IMR-90 (cell line): ENCODE measurements at regions not wholly inside any gene's neighbourhood (a gene's known extent, or its start where the extent isn't known, plus 50 kb on each side); places are given as distances from the start of the nearest gene placed in this dataset.

Experiments
- ATAC-seq: fragments of 200-7000 bp; cut with Tn5 transposase; 2 replicates; pipeline ENCODE4 v1.9.1; 2020; ENCODE audit warnings: low read depth, mild to moderate bottlenecking, moderate library complexity
- BruUV-seq: library from RNA; stranded (reverse); fragments of 400-500 nt; replicated peaks from 2 replicates; lab custom pipeline; 2021; lab: Mats Ljungman, UMichigan
- CTCF ChIA-PET: fragments of 300-600 bp; formaldehyde crosslinking; extraction: SDS; loops from one replicate; lab custom pipeline; 2021; ENCODE audit warnings: antibody characterized with exemption; lab: Yijun Ruan, JAX
- POLR2A ChIA-PET: fragments of 300-600 bp; sonication (Branson Sonifier 250); formaldehyde crosslinking; loops from one replicate; lab custom pipeline; 2022; ENCODE audit warnings: antibody characterized with exemption; ENCODE audit not compliant: unreplicated experiment; lab: Charles Lee
- DNase-seq: peaks from one replicate; pipeline ENCODE4 v3.0.0; 2013
- H2AFZ ChIP-seq: replicated peaks from 2 replicates; pipeline ENCODE3; 2013; ENCODE audit warnings: low read length, mild to moderate bottlenecking; ENCODE audit not compliant: poor library complexity
- H2AK5ac ChIP-seq: 2 replicates; pipeline ENCODE4 v1.6.1; 2013; ENCODE audit warnings: low read depth, low read length, inconsistent platforms
- H2AK9ac ChIP-seq: replicated peaks from 2 replicates; pipeline ENCODE3; 2013; ENCODE audit warnings: mild to moderate bottlenecking, low read depth, low read length, moderate library complexity; ENCODE audit not compliant: poor library complexity
- H2BK120ac ChIP-seq: 2 replicates; pipeline ENCODE4 v1.6.1; 2013; ENCODE audit warnings: low read depth, low read length, inconsistent platforms
- H2BK15ac ChIP-seq: 3 replicates; pipeline ENCODE4 v1.6.1; 2013; ENCODE audit warnings: low read depth, low read length, inconsistent platforms
- H2BK20ac ChIP-seq: 2 replicates; pipeline ENCODE4 v1.6.1; 2013; ENCODE audit warnings: low read depth, mild to moderate bottlenecking, inconsistent platforms, low read length, moderate library complexity
- H2BK5ac ChIP-seq: 2 replicates; pipeline ENCODE4 v1.6.1; 2013; ENCODE audit warnings: mild to moderate bottlenecking, low read depth, low read length, inconsistent platforms; ENCODE audit not compliant: poor library complexity, severe bottlenecking
- H3K14ac ChIP-seq: replicated peaks from 2 replicates; pipeline ENCODE4 v1.6.1; 2013; ENCODE audit warnings: low read depth, low read length, inconsistent platforms
- H3K18ac ChIP-seq: 2 replicates; pipeline ENCODE4 v1.6.1; 2013; ENCODE audit warnings: low read depth, low read length, control low read depth
- H3K23ac ChIP-seq: 2 replicates; pipeline ENCODE4 v1.6.1; 2013; ENCODE audit warnings: low read depth, low read length, inconsistent platforms
- H3K27ac ChIP-seq: 2 replicates; pipeline ENCODE4 v1.5.1; 2013; ENCODE audit warnings: mild to moderate bottlenecking, control low read depth, low read length; ENCODE audit not compliant: insufficient read depth
- H3K27me3 ChIP-seq: 2 replicates; pipeline ENCODE4 v1.6.1; 2013; ENCODE audit warnings: low read length; ENCODE audit not compliant: control insufficient read depth, insufficient read depth
- H3K36me3 ChIP-seq: 2 replicates; pipeline ENCODE4 v1.6.1; 2013; ENCODE audit warnings: low read length, mixed read lengths; ENCODE audit not compliant: control insufficient read depth, insufficient read depth
- H3K4ac ChIP-seq: 2 replicates; pipeline ENCODE4 v1.6.1; 2013; ENCODE audit warnings: low read depth, low read length, inconsistent platforms
- H3K4me1 ChIP-seq: 2 replicates; pipeline ENCODE4 v1.6.1; 2013; ENCODE audit warnings: low read length, mixed read lengths; ENCODE audit not compliant: control insufficient read depth, insufficient read depth
- H3K4me2 ChIP-seq: 2 replicates; pipeline ENCODE4 v1.6.1; 2013; ENCODE audit warnings: low read depth, mild to moderate bottlenecking, control low read depth, low read length, moderate library complexity
- H3K4me3 ChIP-seq: 2 replicates; pipeline ENCODE4 v1.5.1; 2013; ENCODE audit warnings: low read depth, mild to moderate bottlenecking, control low read depth, low read length, moderate library complexity; ENCODE audit not compliant: insufficient read depth
- H3K56ac ChIP-seq: 2 replicates; pipeline ENCODE4 v1.6.1; 2013; ENCODE audit warnings: low read length, inconsistent platforms; ENCODE audit not compliant: insufficient read depth; ENCODE audit errors: extremely low read depth
- H3K79me1 ChIP-seq, 2 experiments: 2 replicates each; pipeline ENCODE4 v1.6.1; 2013; ENCODE audit warnings: low read length in 2 of 2, inconsistent platforms in 1 of 2, low read depth in 1 of 2
- H3K9ac ChIP-seq: 2 replicates; pipeline ENCODE4 v1.6.1; 2013; ENCODE audit warnings: low read depth, low read length, control low read depth
- H3K9me1 ChIP-seq: 2 replicates; pipeline ENCODE4 v1.6.1; 2013; ENCODE audit warnings: low read length, inconsistent platforms; ENCODE audit not compliant: insufficient read depth
- H3K9me3 ChIP-seq: 2 replicates; pipeline ENCODE4 v1.6.1; 2013; ENCODE audit warnings: low read length; ENCODE audit not compliant: control insufficient read depth, insufficient read depth
- H4K20me1 ChIP-seq: 2 replicates; pipeline ENCODE4 v1.6.1; 2013; ENCODE audit warnings: low read length, inconsistent platforms; ENCODE audit not compliant: insufficient read depth
- H4K5ac ChIP-seq: 2 replicates; pipeline ENCODE4 v1.6.1; 2013; ENCODE audit warnings: mild to moderate bottlenecking, low read depth, low read length, control low read depth
- H4K8ac ChIP-seq, 2 experiments: 2 replicates each; pipeline ENCODE4 v1.6.1; 2013; ENCODE audit warnings: low read depth in 2 of 2, low read length in 2 of 2, control low read depth in 1 of 2, inconsistent platforms in 1 of 2
- H4K91ac ChIP-seq: 2 replicates; pipeline ENCODE4 v1.6.1; 2013; ENCODE audit warnings: low read depth, low read length, inconsistent platforms; ENCODE audit not compliant: insufficient read depth
- BHLHE40 ChIP-seq: fragments of 150-350 bp; IDR thresholded peaks from 2 replicates; pipeline ENCODE4 v1.6.1; 2016; ENCODE audit warnings: mild to moderate bottlenecking, low read depth, low read length
- CHD1 ChIP-seq: IDR thresholded peaks from 2 replicates; pipeline ENCODE4 v1.6.1; 2012; ENCODE audit warnings: low read depth, low read length, improper control_type of control experiment
- CTCF ChIP-seq: conservative IDR thresholded peaks from 2 replicates; pipeline ENCODE4 v1.5.1; 2012; ENCODE audit warnings: mild to moderate bottlenecking, low read depth, low read length, improper control_type of control experiment
- MXI1 ChIP-seq: IDR thresholded peaks from 2 replicates; pipeline ENCODE4 v1.6.1; 2012; ENCODE audit warnings: low read depth, mild to moderate bottlenecking, low read length, moderate library complexity, borderline replicate concordance
- POLR2A ChIP-seq: IDR thresholded peaks from 2 replicates; pipeline ENCODE4 v1.6.1; 2012; ENCODE audit warnings: mild to moderate bottlenecking, low read depth, low read length
- RFX5 ChIP-seq: IDR thresholded peaks from 2 replicates; pipeline ENCODE4 v1.8.0; 2012; ENCODE audit warnings: low read depth, mild to moderate bottlenecking, low read length, moderate library complexity
- WGBS, 2 experiments: methylation state at CpG; one replicate each; pipeline versions ENCODE4 v1.1.5 to v1.1.7; 2013; ENCODE audit warnings: missing lambda C conversion rate in 2 of 2; ENCODE audit not compliant: insufficient read length in 1 of 2; ENCODE audit errors: extremely low coverage in 2 of 2; 5-methylcytosine and 5-hydroxymethylcytosine counted together
- dilution Hi-C: fragments of 300-500 bp; cut with HindIII; formaldehyde crosslinking; loops from one replicate; pipeline ENCODE4 v1.14.3; 2018; ENCODE audit warnings: low sequenced_read_pairs; ENCODE audit not compliant: unreplicated experiment
- in situ Hi-C: fragments of 300-500 bp; cut with MboI; formaldehyde crosslinking; loops from 3 replicates; pipeline ENCODE4 v1.14.3; 2019; ENCODE audit warnings: low sequenced_read_pairs, inconsistent platforms, mixed read lengths
- intact Hi-C: fragments of 100-400 bp; cut with micrococcal nuclease; formaldehyde crosslinking; loops from 2 replicates; pipeline ENCODE4 v1.10.0; 2022

DNA sequence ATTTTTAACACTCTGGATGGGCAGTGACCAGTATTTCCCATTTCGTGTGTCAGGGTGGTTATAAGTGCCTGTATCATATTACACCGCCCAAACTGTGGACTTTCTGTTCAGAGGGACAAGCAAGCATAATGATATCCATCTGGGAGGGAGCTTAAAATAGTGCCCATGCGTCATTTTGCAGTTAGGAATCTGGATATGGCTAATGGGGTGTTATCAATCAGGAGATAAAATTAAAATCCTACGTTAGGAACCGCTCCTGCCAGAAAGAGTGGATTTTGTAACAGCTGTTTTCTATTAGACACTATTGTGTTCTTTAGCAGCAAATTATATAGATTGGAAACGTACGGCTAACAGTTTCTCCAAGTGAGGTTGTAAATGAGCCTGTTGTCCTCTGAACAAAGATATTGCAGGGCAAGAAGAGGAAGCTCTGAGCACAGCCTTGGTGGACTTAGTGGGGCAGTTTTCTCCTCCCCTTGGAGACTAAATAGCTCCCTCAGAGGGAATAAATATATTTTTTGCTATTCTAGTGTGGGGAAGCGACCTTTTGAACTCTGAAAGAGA is 160.4 kb downstream of the SPATA31D1 start:
- intact Hi-C loops (no loop called here), in situ Hi-C loops (no loop called here), dilution Hi-C loops (no loop called here)
- Histone ChIP-seq H3K9me3 (no peaks in the 10 kb centered on the region), H3K18ac (peak overlapping the region; percentile 63; the same call in 1 of the 2 replicates), H3K23ac (no peak overlapping the region), H3K4ac (0 out of 2 replicates have a peak overlapping the region, but pooled peaks have one; percentile 37), H2BK15ac (no peak overlapping the region), H3K9ac (no peak overlapping the region), H4K91ac (no peak overlapping the region), H3K56ac (no peak overlapping the region), H2AK5ac (no peak overlapping the region; the same call in 1 of the 2 replicates), H3K79me1 (no peaks in the 10 kb centered on the region), H4K8ac (no peak overlapping the region; a peak in 1 of 4 replicates), H3K9me1 (peaks cover 4% of the 10 kb centered on the region; the same call in 1 of the 2 replicates), H2AFZ (no peak overlapping the region), H2BK5ac (no peak overlapping the region), H3K14ac (no peak overlapping the region), H3K4me2 (peak overlapping the region; percentile 23), H4K20me1 (no peaks in the 10 kb centered on the region), H2BK20ac (peak overlapping the region; percentile 10; the same call in 1 of the 2 replicates), H2BK120ac (peak overlapping the region; percentile 0; the same call in 1 of the 2 replicates), H3K4me1 (peaks cover 6% of the 10 kb centered on the region), H4K5ac (peak overlapping the region; percentile 36; the same call in 1 of the 2 replicates), H3K27me3 (no peaks in the 10 kb centered on the region), H3K36me3 (no peaks in the 10 kb centered on the region), H3K27ac (no peak overlapping the region), H2AK9ac (no peak overlapping the region), H3K4me3 (no peak overlapping the region)
- WGBS, 2 experiments = no CpG with 5 or more reads among the region's 8 CpGs
- CTCF ChIA-PET = interaction anchor here (0.6 kb wide), 1 partner anchor 149 kb away, joined by 3 read pairs; no protein-coding TSS in a partner anchor
- DNase-seq = peak; percentile 89
- no TSS peak for BruUV-seq
- ATAC-seq = peak; percentile 76
- POLR2A ChIA-PET = no interaction called here
- TF ChIP-seq BHLHE40 (no peak), RFX5 (no peak), CHD1 (no peak), POLR2A (no peak), MXI1 (no peak), CTCF (no peak)
